HG03521 (cell line): ENCODE measurements at regions not wholly inside any gene's neighbourhood (a gene's known extent, or its start where the extent isn't known, plus 50 kb on each side); places are given as distances from the start of the nearest gene placed in this dataset.

Source experiments
- ATAC-seq: cut with Tn5 transposase; IDR thresholded peaks from one replicate; pipeline ENCODE4 v1.9.1; 2021; ENCODE audit warnings: mild to moderate bottlenecking, moderate library complexity; ENCODE audit not compliant: unreplicated experiment

DNA sequence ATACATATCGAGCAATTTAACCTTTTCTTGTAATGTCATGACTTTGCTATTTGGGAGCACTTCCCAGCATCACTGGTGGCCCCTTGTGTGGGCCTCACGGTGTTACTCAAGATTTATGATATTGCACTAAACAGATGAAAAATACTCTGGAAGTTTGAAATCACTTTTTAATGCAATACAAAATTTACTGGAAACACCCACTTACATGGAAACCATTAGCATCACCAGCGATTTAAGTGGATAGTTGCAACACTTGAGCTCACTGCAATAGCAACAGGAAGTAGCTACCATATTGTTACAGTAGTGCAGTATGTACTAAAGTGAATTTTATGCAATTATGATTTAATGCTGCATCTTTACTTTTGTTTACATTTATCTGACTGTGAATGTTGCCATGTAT lies 184.4 kb downstream of the MDFIC start:
- ATAC-seq = no peak

DNA sequence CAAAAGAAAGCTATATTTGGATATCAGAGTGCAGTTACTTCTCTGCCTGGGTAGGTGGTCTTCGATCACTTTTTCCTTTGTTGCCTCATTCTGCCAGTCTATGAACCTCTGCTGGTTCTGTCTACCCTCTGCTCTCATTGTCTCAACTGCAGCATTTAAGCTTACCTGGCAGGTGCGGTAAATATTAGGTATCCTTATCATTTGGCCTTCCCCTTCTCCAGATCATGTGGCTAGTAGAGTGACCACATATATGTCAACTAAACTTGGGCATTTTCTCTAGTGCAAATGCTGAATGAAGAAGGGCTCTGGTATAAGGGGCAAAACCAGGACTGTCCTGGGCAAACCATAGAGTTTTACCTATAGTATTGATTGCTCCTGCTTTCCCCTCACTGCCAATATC lies 180.8 kb downstream of the MDFIC start:
- ATAC-seq = no peak

DNA sequence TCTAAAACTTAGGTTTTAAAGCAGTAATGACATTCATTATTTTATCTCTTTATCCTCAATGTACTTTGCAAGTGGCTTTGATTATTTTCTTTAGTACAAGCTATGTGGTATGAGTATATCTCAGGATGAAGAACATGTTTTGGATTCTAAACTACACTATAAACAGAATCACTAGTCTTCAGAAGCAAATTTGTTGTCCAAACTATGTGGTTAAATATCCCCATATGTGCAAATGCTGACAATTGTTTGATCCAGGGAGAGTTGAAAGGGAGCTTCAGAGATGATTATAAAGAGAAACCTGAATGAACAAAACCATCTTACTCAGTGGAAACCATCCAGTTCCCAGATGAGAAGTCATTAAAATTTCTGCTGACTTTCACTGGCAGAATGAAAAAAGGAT lies 179.3 kb downstream of the MDFIC start:
- ATAC-seq = no peak

DNA sequence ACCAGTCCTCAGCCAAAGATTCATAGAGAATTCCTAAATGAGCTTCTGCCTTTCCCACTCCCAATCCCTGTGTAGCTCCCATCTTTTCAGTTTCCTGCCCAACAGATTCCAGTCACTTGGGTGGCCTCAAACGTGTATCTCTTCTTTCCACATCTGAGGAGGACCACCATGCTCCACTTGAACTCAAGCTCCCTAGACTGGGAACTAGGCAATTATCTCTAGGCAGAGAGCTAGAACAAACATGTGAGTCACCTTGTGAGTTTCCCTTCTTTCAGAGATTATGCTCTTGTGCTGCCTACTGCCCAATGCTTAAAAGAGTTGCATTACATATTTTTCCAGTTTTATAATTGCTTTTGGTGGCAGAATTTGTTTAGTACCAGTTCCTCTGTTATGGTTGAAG lies 178.0 kb downstream of the MDFIC start:
- ATAC-seq = no peak

DNA sequence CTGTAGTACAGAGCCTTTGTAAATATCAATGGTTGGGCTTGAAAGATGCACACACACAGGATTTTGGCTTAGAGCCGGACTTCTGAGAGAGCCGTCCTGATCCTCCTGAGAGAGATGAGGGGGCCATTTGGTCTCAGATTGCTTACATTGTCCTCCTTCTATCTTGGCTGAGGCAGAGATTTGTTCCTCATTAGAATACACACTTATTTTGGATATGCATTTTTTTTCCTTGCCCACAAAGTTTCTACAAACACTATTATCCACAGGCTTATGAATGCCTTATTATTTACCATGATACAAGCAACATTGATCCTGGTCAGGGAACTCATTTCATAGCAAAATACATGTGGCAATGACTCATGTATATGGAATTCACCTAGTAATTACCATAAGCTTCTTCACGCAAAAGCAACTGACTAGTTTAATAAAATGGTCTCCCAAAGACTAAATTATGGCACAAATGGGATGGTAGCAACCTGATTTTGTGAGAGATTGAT lies 175.3 kb downstream of the MDFIC start:
- ATAC-seq = no peak

DNA sequence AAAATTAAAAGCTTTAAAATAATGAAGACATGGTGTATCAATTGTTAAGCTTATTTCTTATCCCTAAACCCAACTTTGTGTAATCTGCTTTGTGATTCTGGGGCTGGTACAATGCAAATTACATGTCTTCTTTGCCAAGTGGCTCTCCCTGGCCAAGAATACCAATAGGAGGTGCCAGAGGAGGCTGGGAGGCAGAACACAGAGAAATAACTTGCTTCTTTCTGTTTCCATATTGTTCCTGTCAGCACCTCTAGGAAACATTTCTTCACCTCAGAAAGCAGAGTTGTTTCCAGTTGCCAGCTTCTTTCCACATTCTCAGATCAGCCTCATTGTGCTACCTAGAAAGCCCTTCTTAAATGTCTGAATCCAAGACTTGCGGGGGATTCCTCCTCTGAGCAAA lies 174.4 kb downstream of the MDFIC start:
- ATAC-seq = no peak

DNA sequence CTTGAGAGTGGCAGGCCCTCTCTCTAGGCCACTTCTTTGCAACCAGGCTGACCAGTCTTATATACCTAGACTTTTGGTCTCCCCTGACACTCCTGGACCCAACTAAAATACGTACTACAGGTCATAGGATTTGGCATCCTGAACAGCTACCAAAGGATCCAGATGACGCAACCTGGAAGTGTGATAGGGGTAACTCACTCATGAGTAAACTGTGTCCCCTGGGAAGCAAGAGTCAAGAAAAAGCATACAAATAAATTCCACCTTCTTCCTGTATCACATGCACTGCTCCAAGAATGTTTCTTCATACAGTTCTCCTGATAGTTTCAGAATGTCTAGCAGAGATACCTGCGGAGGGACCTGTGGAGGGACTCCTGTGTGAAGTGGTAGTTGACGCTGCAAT lies 172.3 kb downstream of the MDFIC start:
- no peak for ATAC-seq

DNA sequence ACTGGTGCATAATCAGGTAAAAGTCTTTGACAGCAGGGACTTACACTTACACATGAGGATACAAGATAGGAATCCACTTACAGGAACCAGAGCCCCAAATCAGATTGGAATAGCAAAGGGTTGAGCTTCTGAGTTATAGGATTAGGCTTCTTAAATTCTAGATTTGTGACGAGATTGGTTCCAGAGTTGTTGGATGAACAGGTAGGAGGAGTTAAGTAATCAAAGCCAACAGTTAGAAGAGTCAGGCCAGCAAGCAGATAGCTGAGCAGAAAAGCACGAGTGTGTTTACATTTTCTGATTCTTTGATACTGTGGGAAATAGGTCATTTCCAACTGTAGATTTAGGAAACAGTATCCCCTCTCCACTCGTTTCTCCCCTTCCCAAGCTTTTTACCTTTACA lies 167.0 kb downstream of the MDFIC start:
- no peak for ATAC-seq

DNA sequence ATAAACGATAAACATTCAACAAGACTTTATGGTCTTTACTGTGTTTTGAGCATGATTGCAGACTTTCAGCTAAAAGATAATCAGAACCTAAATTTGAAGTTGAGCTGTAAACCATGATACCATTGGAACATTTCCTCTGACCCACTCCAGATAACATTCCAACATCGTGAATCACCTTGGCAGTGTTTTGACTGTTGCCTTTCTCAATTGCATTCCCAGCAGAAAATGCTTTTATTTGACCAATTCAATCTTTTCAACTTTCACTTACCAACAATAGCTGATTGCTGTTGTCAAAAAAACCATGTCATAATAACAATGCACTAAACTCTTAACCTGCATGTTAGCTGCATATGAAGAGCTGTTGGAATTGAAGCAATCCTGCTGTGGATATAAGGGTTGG lies 165.5 kb downstream of the MDFIC start:
- no peak for ATAC-seq

DNA sequence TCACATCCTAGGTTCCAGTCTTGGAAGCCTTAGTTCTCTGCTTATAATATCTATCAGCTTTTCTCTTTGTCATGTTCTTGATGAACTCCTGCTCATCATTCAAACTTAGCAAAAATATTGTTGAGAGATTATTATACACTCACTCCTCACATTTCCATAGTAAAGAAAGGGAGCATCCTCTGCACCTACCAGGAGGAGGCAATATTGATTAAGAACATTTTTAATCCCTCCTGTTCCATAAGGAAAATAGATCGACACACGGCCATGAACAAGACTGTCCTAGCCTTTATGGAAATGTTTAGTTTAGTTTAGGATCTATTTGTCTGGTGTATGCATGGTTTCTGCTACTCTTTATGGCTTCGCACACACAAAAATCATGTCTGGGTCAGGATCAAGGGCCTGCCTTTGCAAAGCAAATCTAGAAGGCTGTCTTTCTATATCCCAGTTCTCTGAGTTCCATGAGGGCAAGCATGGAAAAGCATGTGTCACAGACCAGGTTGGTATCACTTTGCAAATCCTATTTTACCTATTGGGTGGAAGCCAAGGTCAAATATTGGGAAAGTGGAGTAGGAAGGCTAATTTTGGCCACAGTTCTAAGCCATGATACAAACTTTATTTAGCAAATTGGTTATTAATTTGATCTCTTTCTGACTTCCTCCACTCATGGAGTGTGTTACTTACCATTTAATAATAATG lies 164.4 kb downstream of the MDFIC start:
- ATAC-seq = no peak

DNA sequence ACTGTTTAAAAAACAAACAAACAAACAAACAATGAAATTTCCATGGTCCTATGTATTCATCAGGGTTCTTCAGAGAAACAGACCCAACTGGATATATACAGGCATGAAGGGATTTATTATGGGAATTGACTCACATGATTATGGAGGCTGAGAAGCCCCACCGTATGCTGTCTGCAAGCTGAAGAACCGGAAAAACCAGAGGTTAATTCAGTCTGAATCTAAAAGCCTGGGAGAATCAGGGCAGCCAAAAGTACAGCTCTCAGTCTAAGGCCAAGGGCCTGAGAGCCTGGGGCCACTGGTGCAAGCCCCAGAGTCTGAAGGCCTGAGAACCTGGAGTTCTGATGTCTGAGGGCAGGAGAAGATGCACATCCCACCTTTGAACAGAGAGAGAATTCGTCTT lies 163.5 kb downstream of the MDFIC start:
- ATAC-seq = no peak

DNA sequence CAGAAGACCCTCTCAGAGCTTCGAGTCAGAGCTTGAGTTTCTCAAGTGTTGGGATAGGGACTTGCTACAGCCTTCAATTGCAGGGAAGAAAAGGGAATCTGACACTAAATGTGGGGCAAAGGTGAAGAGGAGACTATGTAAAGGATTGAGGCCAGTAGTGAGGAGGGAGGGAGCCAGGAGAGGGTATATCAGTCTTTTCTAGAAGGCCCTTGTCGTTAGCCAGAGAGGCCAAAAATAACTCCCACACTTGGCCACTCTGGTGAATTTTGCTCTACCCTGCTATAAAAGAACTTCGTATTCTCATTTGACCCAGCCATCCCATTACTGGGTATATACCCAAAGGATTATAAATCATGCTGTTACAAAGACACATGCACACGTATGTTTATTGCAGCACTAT lies 162.0 kb downstream of the MDFIC start:
- ATAC-seq = no peak

DNA sequence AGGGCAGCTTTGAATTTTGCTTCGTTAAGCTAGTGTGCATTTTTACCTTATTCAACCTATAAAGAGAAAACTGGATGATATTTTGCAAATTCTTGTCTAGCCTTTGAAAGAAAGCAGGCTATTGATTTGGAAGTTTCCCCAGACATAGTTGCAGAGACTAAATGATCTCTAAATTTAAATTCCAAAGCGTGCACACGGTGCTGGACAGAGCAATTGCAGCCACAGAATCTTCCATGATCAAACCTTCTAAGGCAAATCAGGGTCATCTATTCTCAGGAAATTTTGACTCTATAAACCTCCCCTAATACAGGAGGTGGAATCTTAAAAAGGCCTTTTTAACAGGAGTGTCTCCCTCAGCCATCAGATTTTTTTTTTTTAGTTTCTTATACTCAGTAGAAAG lies 159.9 kb downstream of the MDFIC start:
- no peak for ATAC-seq

DNA sequence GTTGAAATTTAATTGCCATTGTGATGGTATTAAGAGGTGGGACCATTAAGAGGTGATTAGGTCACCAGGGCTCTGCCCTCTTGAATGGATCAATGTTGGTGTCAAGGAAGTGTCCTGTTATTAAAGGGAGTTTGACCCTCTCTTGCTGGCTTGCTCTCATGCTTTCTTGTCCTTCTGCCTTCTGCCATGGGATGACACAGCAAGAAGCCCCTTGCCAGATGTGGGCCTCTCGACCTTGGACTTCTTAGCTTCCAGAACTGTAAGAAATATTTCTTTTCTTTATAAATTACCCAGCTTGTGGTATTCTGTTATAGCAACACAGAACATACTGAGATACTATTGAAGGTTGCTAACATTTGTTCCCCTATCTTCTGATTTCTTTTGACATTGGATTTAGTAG lies 157.0 kb downstream of the MDFIC start:
- no peak for ATAC-seq

DNA sequence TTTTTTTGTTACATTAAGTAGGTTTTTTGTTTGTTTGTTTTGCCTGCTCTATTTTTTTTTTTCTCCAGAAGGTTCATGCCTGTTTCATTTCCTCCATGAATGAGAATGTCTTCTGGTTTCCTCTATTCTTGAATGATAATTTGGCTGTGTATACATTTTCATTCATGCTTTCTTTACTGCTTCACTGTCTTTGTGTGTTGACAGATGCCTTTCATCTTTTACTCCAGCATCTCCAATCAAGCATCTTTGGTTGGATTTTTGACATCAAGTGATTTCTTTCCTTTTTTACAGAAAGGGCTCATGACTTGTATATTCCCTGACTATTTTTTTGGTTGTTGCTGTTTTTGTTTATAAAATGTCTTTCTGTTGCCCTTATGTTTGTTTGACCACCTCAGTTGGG lies 156.5 kb downstream of the MDFIC start:
- ATAC-seq = no peak

DNA sequence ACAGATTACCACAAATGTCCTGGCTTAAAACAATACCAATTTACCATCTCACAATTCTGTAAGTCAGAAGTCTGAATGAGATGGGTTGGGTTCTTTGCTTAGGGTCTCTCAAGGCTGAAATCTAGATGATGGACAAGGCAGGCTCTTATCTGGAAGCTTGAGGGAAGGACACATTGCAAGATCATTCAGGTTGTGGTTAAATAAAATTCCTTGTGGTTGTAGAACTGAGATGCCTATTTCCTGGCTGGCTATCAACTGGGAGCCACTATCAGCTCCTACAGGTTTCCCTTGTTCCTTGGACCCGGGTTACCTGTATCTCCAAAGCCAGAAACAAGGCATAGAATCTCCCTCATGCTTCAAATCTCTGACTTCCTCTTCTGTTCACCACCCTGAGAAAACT lies 148.4 kb downstream of the MDFIC start:
- no peak for ATAC-seq
